Choroid plexus epithelial cell (primary cell): ENCODE measurements at regions not wholly inside any gene's neighbourhood (a gene's known extent, or its start where the extent isn't known, plus 50 kb on each side); places are given as distances from the start of the nearest gene placed in this dataset.

Source experiments
- DNase-seq: peaks from one replicate; pipeline ENCODE4 v3.0.0-alpha.2; 2010; ENCODE audit warnings: low read depth
- H3K4me3 ChIP-seq: 2 replicates; pipeline ENCODE4 v1.5.1; 2011; ENCODE audit warnings: low read depth, mild to moderate bottlenecking, control low read depth, low read length, moderate library complexity
- TF ChIP-seq, protein P1 (sequence below): conservative IDR thresholded peaks from 2 replicates; pipeline ENCODE4 v1.5.1; 2011; ENCODE audit warnings: low read depth, mild to moderate bottlenecking, control low read depth, inconsistent platforms, low read length, moderate library complexity

DNA sequence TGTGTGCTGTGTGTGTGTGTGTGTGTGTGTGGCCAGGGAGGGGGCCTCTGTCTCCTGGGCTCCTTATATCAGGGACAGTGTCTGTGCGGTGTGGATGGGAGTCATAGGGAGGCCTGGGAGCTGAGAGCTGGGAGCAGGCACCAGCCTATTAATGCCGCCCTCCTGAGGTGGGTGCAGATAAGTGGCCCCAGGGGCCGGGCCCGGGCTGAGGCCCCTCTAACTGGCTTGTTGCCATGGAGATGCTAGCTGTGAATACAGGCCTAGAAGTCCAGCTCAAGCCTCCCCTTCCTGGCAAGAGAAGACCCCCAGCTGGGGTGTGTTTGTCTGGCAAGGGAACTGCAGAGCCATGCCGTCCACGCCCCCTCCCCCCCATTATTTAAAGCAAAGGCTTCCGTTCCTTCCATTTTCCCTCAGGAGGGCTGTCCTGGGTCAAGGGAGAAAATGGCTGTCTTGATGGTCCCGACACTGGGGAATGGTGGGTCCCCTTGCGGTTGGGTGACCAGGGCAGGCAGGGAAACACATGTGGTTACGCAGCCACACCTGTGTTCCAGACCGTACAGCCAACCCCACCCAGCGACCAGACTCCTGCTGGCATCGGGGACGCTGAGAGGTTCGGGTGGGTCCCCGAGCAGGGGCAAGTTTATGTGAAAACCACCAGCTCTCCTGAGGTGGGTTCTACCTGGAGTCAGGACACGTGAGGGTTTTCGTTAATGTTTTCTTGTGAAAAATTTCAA, 141.1 kb downstream of the MRM1 start:
- TF ChIP-seq, protein P1, sequence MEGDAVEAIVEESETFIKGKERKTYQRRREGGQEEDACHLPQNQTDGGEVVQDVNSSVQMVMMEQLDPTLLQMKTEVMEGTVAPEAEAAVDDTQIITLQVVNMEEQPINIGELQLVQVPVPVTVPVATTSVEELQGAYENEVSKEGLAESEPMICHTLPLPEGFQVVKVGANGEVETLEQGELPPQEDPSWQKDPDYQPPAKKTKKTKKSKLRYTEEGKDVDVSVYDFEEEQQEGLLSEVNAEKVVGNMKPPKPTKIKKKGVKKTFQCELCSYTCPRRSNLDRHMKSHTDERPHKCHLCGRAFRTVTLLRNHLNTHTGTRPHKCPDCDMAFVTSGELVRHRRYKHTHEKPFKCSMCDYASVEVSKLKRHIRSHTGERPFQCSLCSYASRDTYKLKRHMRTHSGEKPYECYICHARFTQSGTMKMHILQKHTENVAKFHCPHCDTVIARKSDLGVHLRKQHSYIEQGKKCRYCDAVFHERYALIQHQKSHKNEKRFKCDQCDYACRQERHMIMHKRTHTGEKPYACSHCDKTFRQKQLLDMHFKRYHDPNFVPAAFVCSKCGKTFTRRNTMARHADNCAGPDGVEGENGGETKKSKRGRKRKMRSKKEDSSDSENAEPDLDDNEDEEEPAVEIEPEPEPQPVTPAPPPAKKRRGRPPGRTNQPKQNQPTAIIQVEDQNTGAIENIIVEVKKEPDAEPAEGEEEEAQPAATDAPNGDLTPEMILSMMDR = no peak
- H3K4me3 ChIP-seq = no peak overlapping the region
- DNase-seq = no peak

DNA sequence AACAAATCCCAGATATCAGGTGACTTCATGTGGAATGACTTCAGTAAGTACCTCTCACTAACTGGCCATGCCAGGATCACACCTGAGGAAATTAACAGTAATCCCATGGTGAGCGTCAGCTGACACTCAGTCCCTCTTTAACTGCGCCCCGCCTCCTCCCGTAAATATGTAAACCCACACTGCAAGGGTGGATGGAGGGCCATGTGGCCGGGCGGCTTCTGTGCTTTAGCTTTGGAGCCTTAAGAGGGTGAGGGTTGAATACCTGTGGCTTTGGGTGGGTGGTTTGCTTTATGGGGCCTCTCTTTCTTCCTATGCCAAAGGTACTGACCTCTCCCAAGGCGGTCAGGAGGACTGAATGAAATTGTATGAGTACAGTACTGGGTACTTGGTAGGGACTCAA, 141.7 kb downstream of the MRM1 start:
- DNase-seq = no peak
- TF ChIP-seq, protein P1 = no peak
- no peak overlapping the region for H3K4me3 ChIP-seq

DNA sequence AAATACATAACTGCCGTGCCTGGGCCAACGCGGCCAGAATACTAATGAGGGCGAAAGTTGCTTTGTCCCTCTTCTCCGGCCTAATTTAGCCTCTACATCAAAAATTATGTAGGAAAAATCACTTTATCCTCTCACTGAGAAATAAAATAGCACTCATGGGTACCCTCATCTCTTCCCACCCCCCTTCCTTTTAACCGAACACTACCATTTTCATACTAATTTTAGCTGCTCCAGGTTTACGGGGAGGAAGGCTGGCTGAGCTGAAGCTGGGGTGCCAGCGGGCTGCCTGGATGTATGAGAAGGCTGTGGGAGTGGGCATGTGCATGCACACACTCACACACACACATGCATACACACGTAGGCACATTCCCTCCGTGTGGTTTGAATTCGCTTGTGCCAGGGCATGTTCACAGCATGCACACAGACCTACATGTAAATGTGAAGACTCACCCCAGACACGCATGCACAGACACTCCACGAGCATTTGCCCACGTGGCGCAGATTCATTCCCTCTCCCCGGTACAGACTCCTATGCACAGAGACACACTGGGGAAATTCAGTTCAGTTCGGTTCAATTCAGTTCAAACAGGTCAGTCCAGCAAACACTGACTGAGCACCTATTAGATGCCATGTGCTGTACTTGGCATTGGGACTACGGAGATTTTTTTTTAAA, 145.1 kb downstream of the MRM1 start:
- no peak overlapping the region for H3K4me3 ChIP-seq
- no peak for DNase-seq
- TF ChIP-seq, protein P1 = no peak

DNA sequence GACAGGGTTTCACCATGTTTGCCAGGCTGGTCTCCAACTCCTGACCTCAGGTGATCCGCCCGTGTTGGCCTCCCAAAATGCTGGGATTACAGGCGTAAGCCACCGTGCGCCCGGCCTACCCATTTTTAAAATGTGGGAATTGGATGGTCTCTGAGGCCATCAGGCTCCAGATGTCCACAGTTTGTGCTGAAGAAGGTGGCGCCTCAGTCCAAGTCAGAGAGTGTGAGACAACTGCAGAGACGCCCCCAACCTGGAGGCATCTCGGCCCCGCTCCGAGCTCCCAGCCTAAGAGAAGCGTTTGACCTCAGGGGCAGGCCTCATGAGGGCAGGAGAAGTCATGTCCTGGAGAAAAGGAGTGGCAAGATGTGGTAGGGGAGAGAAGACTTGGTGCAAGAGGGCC, 146.5 kb downstream of the MRM1 start:
- TF ChIP-seq, protein P1 = no peak
- no peak for DNase-seq
- H3K4me3 ChIP-seq = no peak overlapping the region

DNA sequence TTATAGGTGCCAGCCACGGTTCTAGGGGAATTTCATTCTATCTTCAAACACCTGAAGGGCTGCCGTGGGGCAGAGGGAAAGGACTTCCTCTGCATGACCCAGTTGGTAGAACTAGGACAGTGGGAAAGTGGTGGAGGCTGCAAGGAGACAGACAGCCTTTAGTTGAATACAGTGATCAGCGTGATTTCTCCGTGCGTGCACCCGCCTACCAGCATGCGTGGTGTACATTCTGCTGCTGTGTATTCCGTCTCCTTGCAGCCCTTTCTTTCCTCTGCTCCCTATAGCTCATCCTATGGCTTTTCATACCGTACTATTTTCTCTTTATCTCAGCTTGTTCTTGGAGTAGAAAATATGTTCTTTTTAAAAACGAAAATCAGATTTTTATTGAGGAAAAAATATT, 146.9 kb downstream of the MRM1 start:
- no peak overlapping the region for H3K4me3 ChIP-seq
- TF ChIP-seq, protein P1 = no peak
- DNase-seq = no peak

DNA sequence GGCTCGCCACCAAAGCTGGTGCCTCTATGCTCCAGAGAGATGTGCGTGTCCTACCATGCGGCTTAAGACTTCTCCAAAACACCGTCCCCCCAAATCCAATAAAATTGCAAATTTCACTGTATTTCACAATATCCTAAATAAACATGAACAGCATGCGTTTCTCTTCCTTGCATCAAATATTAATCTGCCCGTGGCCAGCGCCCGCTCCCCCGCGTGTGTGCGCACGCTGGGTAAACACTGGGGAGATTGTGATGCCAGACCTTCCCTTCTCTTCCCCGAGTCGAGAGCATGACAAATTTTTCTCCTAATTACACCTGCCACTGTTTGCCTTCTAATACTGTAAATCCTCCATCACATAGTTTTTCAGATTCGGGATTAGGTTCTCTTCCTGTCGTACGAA, 148.1 kb downstream of the MRM1 start:
- TF ChIP-seq, protein P1 = no peak
- no peak for DNase-seq
- H3K4me3 ChIP-seq = no peak overlapping the region
